ENCODE measurements at regions not wholly inside any gene's neighbourhood (a gene's known extent, or its start where the extent isn't known, plus 50 kb on each side); places are given as distances from the start of the nearest gene placed in this dataset.

- no peak overlapping the region for H3K27ac ChIP-seq (ENCODE audit: low read length)
- intact Hi-C loops (cut with micrococcal nuclease), result no loop called here
- Mint-ChIP-seq H3K4me3 (no peak overlapping the region), H3K4me1 (no peaks in the 10 kb centered on the region), H3K27me3 (ENCODE audit: low read depth in 2 of 2) (no peaks in the 10 kb centered on the region), H3K36me3 (no peaks in the 10 kb centered on the region), H3K27ac (no peak overlapping the region), H3K9me3 (peaks cover 12 to 16% of the 10 kb centered on the region in 2 donors)
- WGBS (ENCODE audit: insufficient coverage), result 73% methylated on average over 2 of the region's 2 CpGs
- H3K9me3 ChIP-seq (ENCODE audit: control insufficient read depth, insufficient read depth, low read length), result no peaks in the 10 kb centered on the region
- H3K36me3 ChIP-seq (ENCODE audit: control insufficient read depth, insufficient read depth, low read length), result no peaks in the 10 kb centered on the region
- no peaks in the 10 kb centered on the region for H3K27me3 ChIP-seq (ENCODE audit: control insufficient read depth, insufficient read depth, low read length)
- TF ChIP-seq CTCF (IDR thresholded peaks at IDR 0.05), result no peak
- DNase-seq (no peak), ATAC-seq (no peak)
- H3K4me3 ChIP-seq (ENCODE audit: low read length), result no peak overlapping the region
- H3K4me1 ChIP-seq (ENCODE audit: control insufficient read depth, insufficient read depth, low read length), result no peaks in the 10 kb centered on the region
Measured at GRCh38 chr9:115957585-115957984, 196.0 kb upstream of the PAPPA start.

- DNase-seq (no peak), ATAC-seq (no peak)
- TF ChIP-seq CTCF (IDR thresholded peaks at IDR 0.05), result no peak
- Histone ChIP-seq H3K27me3 (ENCODE audit: control insufficient read depth, insufficient read depth, low read length) (no peaks in the 10 kb centered on the region), H3K27ac (ENCODE audit: low read length) (no peak overlapping the region), H3K36me3 (ENCODE audit: control insufficient read depth, insufficient read depth, low read length) (no peaks in the 10 kb centered on the region), H3K9me3 (ENCODE audit: control insufficient read depth, insufficient read depth, low read length) (no peaks in the 10 kb centered on the region), H3K4me3 (ENCODE audit: low read length) (no peak overlapping the region), H3K4me1 (ENCODE audit: control insufficient read depth, insufficient read depth, low read length) (no peaks in the 10 kb centered on the region)
- Mint-ChIP-seq H3K4me1 (no peaks in the 10 kb centered on the region), H3K27me3 (ENCODE audit: low read depth in 2 of 2) (no peaks in the 10 kb centered on the region), H3K4me3 (no peak overlapping the region), H3K36me3 (no peaks in the 10 kb centered on the region), H3K9me3 (peaks cover 7 to 12% of the 10 kb centered on the region in 2 donors), H3K27ac (no peak overlapping the region)
- intact Hi-C loops (cut with micrococcal nuclease), result no loop called here
- 19% methylated on average over 2 of the region's 3 CpGs for WGBS (ENCODE audit: insufficient coverage)
Measured at GRCh38 chr9:115964710-115965347, 188.8 kb upstream of the PAPPA start.

- H3K36me3 ChIP-seq (ENCODE audit: control insufficient read depth, insufficient read depth, low read length), result no peaks in the 10 kb centered on the region
- DNase-seq, result no peak
- no peaks in the 10 kb centered on the region for H3K36me3 Mint-ChIP-seq
- TF ChIP-seq CTCF (IDR thresholded peaks at IDR 0.05), result no peak
- H3K4me1 ChIP-seq (ENCODE audit: control insufficient read depth, insufficient read depth, low read length), result no peaks in the 10 kb centered on the region
- intact Hi-C loops (cut with micrococcal nuclease), result no loop called here
- no peaks in the 10 kb centered on the region for H3K4me1 Mint-ChIP-seq
- no peak overlapping the region for H3K4me3 ChIP-seq (ENCODE audit: low read length)
- no peaks in the 10 kb centered on the region for H3K27me3 ChIP-seq (ENCODE audit: control insufficient read depth, insufficient read depth, low read length)
- H3K27ac ChIP-seq (ENCODE audit: low read length), result no peak overlapping the region
- H3K9me3 ChIP-seq (ENCODE audit: control insufficient read depth, insufficient read depth, low read length), result no peaks in the 10 kb centered on the region
- H3K9me3 Mint-ChIP-seq, result peaks cover 6 to 10% of the 10 kb centered on the region in 2 donors
- H3K27me3 Mint-ChIP-seq (ENCODE audit: low read depth in 2 of 2), result no peaks in the 10 kb centered on the region
- H3K27ac Mint-ChIP-seq, result no peak overlapping the region
- H3K4me3 Mint-ChIP-seq, result no peak overlapping the region
- WGBS (ENCODE audit: insufficient coverage), result 59% methylated on average over 1 of the region's 1 CpG
- ATAC-seq, result no peak
Measured at GRCh38 chr9:115966660-115967059, 186.9 kb upstream of the PAPPA start.

- intact Hi-C loops (cut with micrococcal nuclease), result no loop called here
- Mint-ChIP-seq H3K36me3 (no peaks in the 10 kb centered on the region), H3K4me3 (no peak overlapping the region), H3K4me1 (no peaks in the 10 kb centered on the region), H3K9me3 (peaks cover 11 to 12% of the 10 kb centered on the region in 2 donors), H3K27me3 (ENCODE audit: low read depth in 2 of 2) (no peaks in the 10 kb centered on the region), H3K27ac (no peak overlapping the region)
- H3K27ac ChIP-seq (ENCODE audit: low read length), result no peak overlapping the region
- no peak overlapping the region for H3K4me3 ChIP-seq (ENCODE audit: low read length)
- 87% methylated on average over 2 of the region's 2 CpGs for WGBS (ENCODE audit: insufficient coverage)
- no peak for TF ChIP-seq CTCF (IDR thresholded peaks at IDR 0.05)
- H3K4me1 ChIP-seq (ENCODE audit: control insufficient read depth, insufficient read depth, low read length), result no peaks in the 10 kb centered on the region
- no peak for ATAC-seq
- no peaks in the 10 kb centered on the region for H3K36me3 ChIP-seq (ENCODE audit: control insufficient read depth, insufficient read depth, low read length)
- no peaks in the 10 kb centered on the region for H3K9me3 ChIP-seq (ENCODE audit: control insufficient read depth, insufficient read depth, low read length)
- DNase-seq, result no peak
- H3K27me3 ChIP-seq (ENCODE audit: control insufficient read depth, insufficient read depth, low read length), result no peaks in the 10 kb centered on the region
Measured at GRCh38 chr9:115969096-115969495, 184.5 kb upstream of the PAPPA start.

All from natural killer cell (primary cell).